NCI-H2196 (cell line): ENCODE measurements at regions not wholly inside any gene's neighbourhood (a gene's known extent, or its start where the extent isn't known, plus 50 kb on each side); places are given as distances from the start of the nearest gene placed in this dataset.
"Not testable (repeated sequence)": the region's sequence is repeated elsewhere in the genome, so short reads cannot be mapped to it uniquely, and the experiment has no call there.

Source experiments
- DNase-seq: peaks from one replicate; lab custom pipeline; 2025; ENCODE audit not compliant: unreplicated experiment; lab: John Stamatoyannopoulos, UW

DNA sequence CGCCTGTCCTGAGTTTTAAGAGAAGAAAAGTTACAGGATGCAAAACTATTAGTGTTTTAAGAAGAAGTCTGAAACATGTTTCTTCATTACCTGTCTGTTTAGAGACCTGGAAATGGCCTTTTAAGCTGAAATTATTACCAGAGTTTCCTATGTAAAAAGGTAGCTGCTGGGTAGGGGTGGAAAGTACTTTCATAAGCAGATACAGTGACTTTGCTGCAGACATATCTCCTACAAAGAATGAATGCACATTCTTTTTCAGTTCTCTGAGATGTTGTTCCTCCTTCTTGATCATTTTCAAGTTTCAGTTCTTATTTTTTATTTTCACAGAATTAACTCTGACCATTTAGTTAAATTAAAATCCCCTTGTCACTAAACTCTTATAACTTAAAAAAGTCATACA lies 1329.6 kb downstream of the KCNT2 start:
- DNase-seq: no peak

GRCh38 chr1:195275710-195276109 lies 1332.5 kb downstream of the KCNT2 start:
- no peak for DNase-seq

DNA sequence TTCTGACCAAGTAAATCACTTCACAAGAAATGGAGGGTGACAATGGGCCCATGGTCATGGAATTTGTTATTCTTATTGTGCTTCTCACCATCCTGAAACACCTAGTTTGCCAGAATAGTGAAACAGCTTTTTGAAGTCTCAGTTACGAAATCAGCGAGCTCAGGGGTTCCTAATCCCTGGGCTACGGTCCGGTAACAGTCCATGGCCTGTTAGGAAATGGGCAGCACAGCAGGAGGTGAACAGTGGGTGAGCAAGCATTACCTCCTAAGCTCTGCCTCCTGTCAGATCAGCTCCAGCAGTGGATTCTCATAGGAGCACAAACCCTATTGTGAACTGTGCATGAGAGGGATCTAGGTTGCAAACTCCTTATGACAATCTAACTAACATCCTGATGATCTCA lies 1356.3 kb downstream of the KCNT2 start:
- no peak for DNase-seq

DNA sequence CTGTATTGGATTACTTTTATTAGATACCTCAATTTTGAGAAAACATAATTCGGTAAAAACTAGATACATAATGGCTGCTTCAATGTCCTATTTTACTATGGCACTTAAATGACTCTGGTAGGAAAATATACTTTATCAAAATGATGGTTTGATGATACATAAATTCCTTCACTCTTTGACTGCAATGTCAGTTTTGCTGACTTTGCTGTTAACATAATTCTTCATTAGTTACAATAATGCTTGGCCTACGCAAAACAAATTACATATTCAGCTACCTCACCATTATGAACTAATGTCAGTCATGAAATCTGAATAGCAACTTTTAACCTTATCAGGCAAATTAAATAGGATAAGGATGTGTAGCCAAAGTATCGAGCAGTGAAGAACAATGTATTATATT lies 1364.7 kb downstream of the KCNT2 start:
- no peak for DNase-seq

DNA sequence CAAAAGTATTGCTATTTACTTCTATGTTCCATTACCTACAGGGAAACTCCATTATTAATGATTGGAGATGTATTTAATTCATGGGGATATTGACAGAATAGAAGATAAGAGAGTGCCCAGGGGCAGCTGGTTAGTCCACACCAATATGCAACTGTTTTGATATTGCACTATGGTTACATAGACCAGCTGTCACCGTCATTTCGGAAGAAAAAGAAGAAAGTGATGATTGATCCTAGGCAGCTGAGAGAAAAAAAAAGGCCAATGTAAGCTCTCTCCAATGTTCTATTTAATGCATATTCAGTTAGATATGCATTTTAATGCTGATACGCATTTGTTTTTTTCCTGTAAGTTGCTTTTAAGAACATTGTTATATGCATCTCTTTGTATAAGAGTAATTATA lies 1367.2 kb downstream of the KCNT2 start:
- no peak for DNase-seq

GRCh38 chr1:195238313-195238712 lies 1369.9 kb downstream of the KCNT2 start:
- DNase-seq: no peak

DNA sequence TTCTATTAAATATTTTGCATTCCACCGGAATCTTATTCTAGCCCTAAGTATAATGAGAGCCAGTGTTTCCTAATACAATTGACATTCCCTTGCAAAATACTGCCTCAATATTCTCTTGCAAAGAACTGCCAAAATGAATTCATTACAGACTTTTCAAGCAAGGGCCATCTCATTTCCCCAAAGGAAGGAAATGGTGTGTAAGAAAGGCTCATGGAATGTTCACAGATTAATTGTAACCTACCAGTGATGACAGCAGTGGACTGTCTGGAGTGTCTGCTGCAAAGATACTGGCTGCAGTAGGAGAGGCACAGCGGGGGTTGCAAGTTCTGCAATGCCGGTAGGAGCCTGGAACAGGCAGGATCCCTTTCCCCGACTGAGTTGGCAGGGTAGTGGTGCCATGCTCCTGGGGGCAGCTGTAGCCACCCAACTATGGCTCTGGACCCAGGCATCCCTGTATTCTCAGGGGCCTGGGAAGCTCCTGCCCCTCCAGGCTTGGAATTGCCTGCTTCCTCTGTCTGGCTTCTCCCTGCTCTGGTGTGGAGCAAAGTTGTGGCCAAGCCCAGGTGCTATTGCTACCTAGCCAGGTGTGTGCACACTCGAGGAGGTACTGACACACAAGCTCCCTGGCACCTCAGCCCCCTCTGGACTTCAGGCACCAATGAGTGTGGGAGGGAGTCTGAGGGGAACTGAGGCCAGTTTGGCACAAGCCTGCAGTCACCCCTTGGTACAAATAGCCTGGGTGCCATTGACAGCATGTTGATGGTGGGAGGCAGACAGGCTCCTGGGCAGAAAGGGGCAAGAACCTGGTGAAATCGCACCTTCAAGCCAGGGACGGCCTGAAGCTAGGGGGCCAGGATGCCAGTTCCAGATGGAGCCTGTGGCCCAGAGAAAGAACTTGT lies 1371.0 kb downstream of the KCNT2 start:
- DNase-seq: no peak

DNA sequence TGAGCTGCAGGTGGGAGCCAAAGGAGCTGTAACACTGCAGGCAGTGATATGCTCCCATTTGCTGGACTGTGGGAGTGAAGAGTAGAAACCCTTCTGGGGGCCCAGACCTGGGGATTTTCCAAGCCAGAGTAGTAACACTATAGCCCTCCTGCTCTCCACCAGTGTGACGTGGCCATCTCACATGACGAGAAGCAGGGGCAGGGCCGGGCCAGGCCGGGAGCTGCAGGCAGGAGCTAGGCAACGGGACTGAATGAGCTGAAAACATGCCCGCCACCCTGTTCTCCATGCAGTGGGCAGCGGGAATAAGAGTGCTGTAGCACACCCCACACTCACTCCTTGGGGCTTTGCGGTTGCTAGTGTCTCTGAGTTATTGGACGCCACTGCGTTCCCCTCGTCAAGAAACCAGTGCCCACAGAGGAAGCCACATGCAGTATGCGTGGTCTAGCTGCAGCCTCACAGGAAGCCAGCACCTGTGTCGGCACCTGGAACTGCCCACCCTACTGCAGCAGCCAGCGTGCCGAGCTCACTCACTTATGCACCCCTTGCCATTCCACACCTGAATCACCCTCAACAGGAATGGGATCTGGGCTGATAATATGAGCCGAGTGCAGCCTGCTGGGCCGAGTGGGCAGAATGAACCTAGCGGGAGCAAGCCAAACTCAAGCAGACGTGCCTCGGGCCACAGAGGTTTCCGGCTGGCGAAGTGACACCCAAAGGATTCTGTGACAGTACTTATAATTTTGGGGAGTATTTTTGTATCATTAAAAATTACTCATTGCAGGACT lies 1389.6 kb downstream of the KCNT2 start:
- no peak for DNase-seq

GRCh38 chr1:195202241-195202640 lies 1406.0 kb downstream of the KCNT2 start:
- DNase-seq: no peak

GRCh38 chr1:195200772-195201171 lies 1407.5 kb downstream of the KCNT2 start:
- no peak for DNase-seq

DNA sequence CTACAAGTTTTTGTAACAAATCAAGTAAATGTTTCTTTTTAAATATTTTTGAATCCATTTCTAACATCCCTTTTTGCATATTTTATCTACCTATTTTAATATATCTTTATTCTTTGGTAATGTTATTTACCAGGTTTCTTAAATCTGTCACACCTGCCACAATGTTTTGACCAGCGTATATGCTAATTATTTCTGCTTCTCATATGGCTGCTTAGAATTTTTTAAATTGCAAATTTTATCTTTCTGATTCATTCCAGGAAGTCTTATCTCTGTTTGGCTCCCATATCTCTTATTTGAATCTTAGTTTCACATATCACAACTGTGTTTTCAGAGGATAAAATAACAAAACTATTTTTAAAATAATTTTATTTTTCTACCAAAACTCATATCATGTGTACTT lies 1411.1 kb downstream of the KCNT2 start:
- DNase-seq: no peak

DNA sequence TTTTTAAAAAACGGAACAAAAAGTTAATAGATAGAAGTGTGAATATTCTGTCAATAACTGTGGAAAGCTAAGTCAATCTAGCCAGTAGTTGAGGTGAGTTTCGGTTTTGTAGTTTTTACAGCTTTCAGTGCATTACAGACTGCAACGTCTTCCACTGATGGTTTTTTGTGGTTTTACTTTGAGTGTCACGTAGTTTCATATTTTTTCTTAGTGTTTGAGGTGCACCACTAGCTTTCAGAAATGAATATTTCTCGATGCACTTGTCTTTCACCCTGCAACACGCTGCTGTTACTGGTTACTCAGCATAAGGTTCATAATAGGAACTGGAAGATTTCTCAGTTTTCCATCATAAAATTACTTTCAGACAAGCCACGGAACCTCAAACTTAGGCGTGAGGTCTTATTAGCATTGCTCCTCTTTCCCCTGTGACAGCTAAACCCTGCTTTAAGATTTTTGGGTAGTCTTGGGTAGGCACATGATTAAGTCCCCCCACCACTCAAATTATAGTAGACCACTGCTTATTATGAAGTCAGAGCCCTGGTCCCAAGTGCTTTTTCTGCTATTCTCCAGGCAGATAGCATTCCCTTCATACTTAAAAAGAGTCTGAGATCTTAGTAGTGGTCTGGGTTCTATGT lies 1412.7 kb downstream of the KCNT2 start:
- no peak for DNase-seq

- no peak for DNase-seq
Observed at GRCh38 chr1:195193134-195193533, 1415.1 kb downstream of the KCNT2 start.

DNA sequence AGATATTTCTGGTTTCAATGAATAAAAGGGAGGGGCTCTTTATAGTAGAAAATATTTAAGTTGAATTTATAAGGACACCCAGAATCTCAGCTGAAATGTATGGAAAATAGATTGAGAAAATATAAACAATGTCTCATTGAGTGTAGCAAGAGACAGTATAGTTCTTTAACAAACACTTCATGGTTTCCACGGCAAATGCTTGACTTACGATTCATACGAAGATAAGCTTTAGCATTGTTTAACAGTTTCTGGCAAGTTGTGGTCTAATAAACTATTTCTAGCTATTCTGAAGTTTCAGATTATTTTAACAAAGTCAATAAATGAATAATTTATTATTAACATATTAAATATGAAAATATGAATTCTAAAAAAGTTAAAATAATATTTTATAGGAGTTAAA lies 1419.4 kb downstream of the KCNT2 start:
- DNase-seq: no peak

DNA sequence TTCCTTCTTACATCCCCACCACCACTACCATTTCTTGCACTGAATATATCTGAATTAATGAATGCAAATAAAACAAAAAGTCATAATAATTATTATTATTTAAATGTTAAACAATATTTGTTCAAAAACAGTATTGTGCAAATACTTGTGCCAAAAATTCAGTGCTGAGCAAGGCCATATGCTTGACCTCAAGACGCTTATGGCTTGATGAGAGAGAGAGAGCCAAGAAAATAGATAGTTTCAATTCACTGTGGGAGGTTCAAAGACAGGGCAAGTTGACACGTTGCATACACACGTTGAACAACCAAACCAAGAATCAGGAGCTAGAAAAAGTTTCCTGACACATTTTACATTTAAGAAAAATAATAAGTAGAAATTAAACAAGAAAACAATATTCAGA lies 1421.7 kb downstream of the KCNT2 start:
- DNase-seq: no peak

DNA sequence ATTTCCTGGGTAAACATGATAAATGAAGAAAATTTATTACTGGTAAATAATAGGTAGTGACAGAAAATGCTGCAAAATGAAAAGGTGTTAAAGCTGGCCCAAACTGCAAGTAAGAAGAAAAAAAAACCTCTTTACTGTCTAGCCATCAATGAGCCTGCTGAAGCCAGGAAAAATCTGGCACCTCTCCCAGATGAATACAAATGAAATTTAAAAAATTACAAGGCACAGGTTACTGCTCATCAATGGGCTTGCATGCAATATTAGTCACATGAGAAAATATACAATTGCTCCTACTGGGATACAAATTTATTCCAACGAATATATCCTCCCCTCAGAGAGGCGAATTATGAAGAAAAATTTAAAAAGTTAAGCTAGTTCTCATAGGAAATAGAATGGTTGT lies 1422.5 kb downstream of the KCNT2 start:
- DNase-seq: no peak

GRCh38 chr1:195185321-195185720 lies 1422.9 kb downstream of the KCNT2 start:
- DNase-seq: no peak

DNA sequence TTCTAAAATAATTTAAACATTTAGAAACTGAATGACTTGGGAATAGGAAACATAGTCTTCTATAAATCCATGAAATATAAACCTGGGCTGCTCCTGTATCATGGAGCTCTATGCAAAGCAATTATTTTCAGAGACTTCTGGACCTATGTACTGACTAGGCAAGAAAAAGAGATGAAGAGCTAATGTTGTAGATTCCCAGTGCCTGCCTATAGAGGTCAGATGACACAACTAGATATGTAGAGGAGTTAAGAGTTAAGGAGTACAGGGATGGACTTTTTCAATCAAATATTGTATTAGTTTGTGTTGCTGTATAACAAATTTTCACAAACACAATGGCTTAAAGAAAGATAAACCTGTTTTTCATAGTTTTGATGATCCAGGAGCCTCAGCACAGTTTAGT lies 1434.5 kb downstream of the KCNT2 start:
- no peak for DNase-seq

GRCh38 chr1:195159795-195160194 lies 1448.4 kb downstream of the KCNT2 start:
- not testable (repeated sequence) for DNase-seq

- no peak for DNase-seq
Observed at GRCh38 chr1:195158091-195158490, 1450.1 kb downstream of the KCNT2 start.

- DNase-seq: no peak
Observed at GRCh38 chr1:195153107-195153506, 1455.1 kb downstream of the KCNT2 start.

GRCh38 chr1:195150768-195151167 lies 1457.5 kb downstream of the KCNT2 start:
- DNase-seq: no peak
